ENCODE measurements at regions not wholly inside any gene's neighbourhood (a gene's known extent, or its start where the extent isn't known, plus 50 kb on each side); places are given as distances from the start of the nearest gene placed in this dataset.

DNA sequence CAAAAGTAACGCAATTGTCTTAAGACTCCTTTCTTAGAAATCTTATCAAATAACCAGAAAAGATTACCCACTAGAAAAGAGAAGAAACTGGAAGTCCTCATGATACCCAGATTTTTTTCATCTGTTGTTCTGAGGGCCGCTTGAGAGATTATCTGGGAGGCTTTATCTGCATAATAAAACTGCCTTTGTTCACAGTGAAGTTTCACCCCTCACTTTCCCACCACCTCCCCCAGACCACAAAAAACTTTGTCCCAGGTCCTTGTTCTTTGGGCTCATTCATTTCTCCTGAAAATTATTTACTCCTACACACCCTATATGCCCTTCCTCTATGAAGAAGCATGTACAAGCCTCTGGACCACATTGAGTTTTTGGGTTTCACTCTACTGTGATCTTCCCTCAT, 745.1 kb upstream of the COBL start:
- Histone ChIP-seq H3K9me2 (ENCODE audit: insufficient read depth) (no peaks in the 10 kb centered on the region), H3K9me3 (ENCODE audit: insufficient read depth, low read depth) (no peaks in the 10 kb centered on the region), H3K4me2 (no peak overlapping the region), H3K27me3 (ENCODE audit: insufficient read depth, low read depth) (no peaks in the 10 kb centered on the region), H3K4me1 (replicated peaks; ENCODE audit: insufficient read depth) (no peaks in the 10 kb centered on the region), H3K4me3 (no peak overlapping the region), H3K27ac (no peak overlapping the region), H3F3A (ENCODE audit: insufficient read depth, low read depth) (no peaks in the 10 kb centered on the region), H3K36me3 (ENCODE audit: low read depth) (no peaks in the 10 kb centered on the region), H2AFZ (no peak overlapping the region), H3K79me2 (ENCODE audit: low read depth) (no peaks in the 10 kb centered on the region), H4K20me1 (ENCODE audit: insufficient read depth) (no peaks in the 10 kb centered on the region; the same call in 1 of the 2 replicates)
- CTCF ChIA-PET: no interaction called here
- POLR2A ChIA-PET (ENCODE audit: unreplicated experiment): no interaction called here
- TF ChIP-seq, protein P1, sequence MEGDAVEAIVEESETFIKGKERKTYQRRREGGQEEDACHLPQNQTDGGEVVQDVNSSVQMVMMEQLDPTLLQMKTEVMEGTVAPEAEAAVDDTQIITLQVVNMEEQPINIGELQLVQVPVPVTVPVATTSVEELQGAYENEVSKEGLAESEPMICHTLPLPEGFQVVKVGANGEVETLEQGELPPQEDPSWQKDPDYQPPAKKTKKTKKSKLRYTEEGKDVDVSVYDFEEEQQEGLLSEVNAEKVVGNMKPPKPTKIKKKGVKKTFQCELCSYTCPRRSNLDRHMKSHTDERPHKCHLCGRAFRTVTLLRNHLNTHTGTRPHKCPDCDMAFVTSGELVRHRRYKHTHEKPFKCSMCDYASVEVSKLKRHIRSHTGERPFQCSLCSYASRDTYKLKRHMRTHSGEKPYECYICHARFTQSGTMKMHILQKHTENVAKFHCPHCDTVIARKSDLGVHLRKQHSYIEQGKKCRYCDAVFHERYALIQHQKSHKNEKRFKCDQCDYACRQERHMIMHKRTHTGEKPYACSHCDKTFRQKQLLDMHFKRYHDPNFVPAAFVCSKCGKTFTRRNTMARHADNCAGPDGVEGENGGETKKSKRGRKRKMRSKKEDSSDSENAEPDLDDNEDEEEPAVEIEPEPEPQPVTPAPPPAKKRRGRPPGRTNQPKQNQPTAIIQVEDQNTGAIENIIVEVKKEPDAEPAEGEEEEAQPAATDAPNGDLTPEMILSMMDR (conservative IDR thresholded peaks at IDR 0.05): no peak
- DNase-seq: no peak
- BruUV-seq (replicated peaks): no TSS peak
- intact Hi-C loops (cut with micrococcal nuclease; ENCODE audit: unreplicated experiment): no loop called here

DNA sequence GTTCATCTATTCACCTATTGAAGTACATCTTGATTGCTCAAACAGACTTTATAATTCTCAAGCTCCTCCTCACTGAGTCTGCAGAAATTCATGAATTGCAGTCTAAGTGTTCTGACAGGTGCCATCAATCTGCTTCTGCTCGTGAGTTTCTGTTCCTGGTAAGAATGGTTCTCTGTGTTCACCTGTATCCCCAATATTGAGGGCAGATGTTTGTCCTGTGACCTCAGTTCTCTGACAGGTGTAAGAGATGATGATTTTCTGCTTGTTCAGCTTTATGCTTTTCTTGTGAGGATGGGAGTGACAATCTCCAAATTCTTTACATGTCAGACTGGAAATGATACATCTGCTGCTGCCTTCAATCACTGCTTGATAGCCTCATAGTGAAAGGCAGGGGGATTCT, 736.9 kb upstream of the COBL start:
- no peak overlapping the region for H3K4me2 ChIP-seq
- no peak for DNase-seq
- no peaks in the 10 kb centered on the region; the same call in 1 of the 2 replicates for H3K9me2 ChIP-seq (ENCODE audit: insufficient read depth)
- TF ChIP-seq, protein P1 (conservative IDR thresholded peaks at IDR 0.05): no peak
- no peak for TF ChIP-seq EZH2 (IDR thresholded peaks at IDR 0.05; ENCODE audit: low read depth)
- no peak overlapping the region for H3K4me3 ChIP-seq
- intact Hi-C loops (cut with micrococcal nuclease; ENCODE audit: unreplicated experiment): no loop called here
- no peaks in the 10 kb centered on the region for H3F3A ChIP-seq (ENCODE audit: insufficient read depth, low read depth)
- 0 out of 2 replicates have a peak, but pooled peaks cover 6% of the 10 kb centered on the region for H3K27me3 ChIP-seq (ENCODE audit: insufficient read depth, low read depth)
- H3K36me3 ChIP-seq (ENCODE audit: low read depth): no peaks in the 10 kb centered on the region
- no peaks in the 10 kb centered on the region for H3K79me2 ChIP-seq (ENCODE audit: low read depth)
- H2AFZ ChIP-seq: no peak overlapping the region
- ChIA-PET POLR2A (ENCODE audit: unreplicated experiment) (no interaction called here), CTCF (no interaction called here)
- H3K9me3 ChIP-seq (ENCODE audit: insufficient read depth, low read depth): no peaks in the 10 kb centered on the region
- H3K27ac ChIP-seq: no peak overlapping the region
- H3K4me1 ChIP-seq (replicated peaks; ENCODE audit: insufficient read depth): no peaks in the 10 kb centered on the region
- H4K20me1 ChIP-seq (ENCODE audit: insufficient read depth): no peaks in the 10 kb centered on the region
- BruUV-seq (replicated peaks): no TSS peak

DNA sequence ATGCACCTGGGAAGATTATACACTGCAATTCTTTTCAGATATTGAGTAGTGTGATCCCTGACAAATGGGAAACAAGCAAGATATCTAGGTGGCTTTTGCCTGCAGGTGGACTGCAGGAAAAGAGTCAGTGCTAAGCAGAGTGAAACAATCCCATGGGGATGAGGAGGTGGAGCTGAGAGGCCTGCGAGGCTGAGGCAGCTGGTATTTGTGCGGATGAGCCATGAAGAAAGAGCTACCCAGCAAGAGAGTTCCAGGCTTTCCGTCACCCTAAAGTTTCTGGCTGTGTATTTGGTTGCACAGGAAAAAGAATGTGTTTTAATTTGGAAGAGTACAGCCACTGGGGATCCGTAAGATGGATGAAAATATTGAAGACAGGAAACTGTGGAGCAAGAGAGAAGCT, 714.1 kb upstream of the COBL start:
- Histone ChIP-seq H2AFZ (no peak overlapping the region), H3F3A (ENCODE audit: insufficient read depth, low read depth) (no peaks in the 10 kb centered on the region), H3K36me3 (ENCODE audit: low read depth) (no peaks in the 10 kb centered on the region), H3K27ac (no peak overlapping the region), H3K4me2 (no peak overlapping the region), H3K9me2 (ENCODE audit: insufficient read depth) (no peaks in the 10 kb centered on the region), H4K20me1 (ENCODE audit: insufficient read depth) (no peaks in the 10 kb centered on the region), H3K79me2 (ENCODE audit: low read depth) (no peaks in the 10 kb centered on the region), H3K4me1 (replicated peaks; ENCODE audit: insufficient read depth) (no peaks in the 10 kb centered on the region), H3K27me3 (ENCODE audit: insufficient read depth, low read depth) (no peaks in the 10 kb centered on the region), H3K4me3 (no peak overlapping the region), H3K9me3 (ENCODE audit: insufficient read depth, low read depth) (no peaks in the 10 kb centered on the region)
- DNase-seq: no peak
- BruUV-seq (replicated peaks): no TSS peak
- ChIA-PET POLR2A (ENCODE audit: unreplicated experiment) (no interaction called here), CTCF (no interaction called here)
- intact Hi-C loops (cut with micrococcal nuclease; ENCODE audit: unreplicated experiment): no loop called here
- TF ChIP-seq EZH2 (IDR thresholded peaks at IDR 0.05; ENCODE audit: low read depth): no peak
- TF ChIP-seq, protein P1 (conservative IDR thresholded peaks at IDR 0.05): no peak
